GM23338 (cell line): ENCODE measurements at regions not wholly inside any gene's neighbourhood (a gene's known extent, or its start where the extent isn't known, plus 50 kb on each side); places are given as distances from the start of the nearest gene placed in this dataset.

Experiments used
- ATAC-seq: fragments of 200-7000 bp; cut with Tn5 transposase; 3 replicates; pipeline ENCODE4 v1.9.1; 2020
- DNase-seq: peaks from one replicate; pipeline ENCODE4 v3.0.0-alpha.2; 2015; ENCODE audit warnings: low spot score
- H2AFZ ChIP-seq: fragments of 200-600 bp; sonication (generic); 2 replicates; pipeline ENCODE4 v1.8.0; 2016; ENCODE audit warnings: antibody characterized with exemption, mild to moderate bottlenecking, moderate library complexity
- H3F3A ChIP-seq: fragments of 200-600 bp; sonication (generic); replicated peaks from 2 replicates; pipeline ENCODE4 v1.8.0; 2017; ENCODE audit warnings: antibody characterized with exemption, mixed run types, low read depth
- H3K27ac ChIP-seq: fragments of 200-600 bp; sonication (generic); 2 replicates; pipeline ENCODE4 v1.6.1; 2016; ENCODE audit warnings: low read depth
- H3K27me3 ChIP-seq: fragments of 200-600 bp; sonication (generic); 2 replicates; pipeline ENCODE4 v1.8.0; 2016; ENCODE audit warnings: mild to moderate bottlenecking, mixed run types, moderate library complexity; ENCODE audit not compliant: insufficient read depth
- H3K36me3 ChIP-seq: fragments of 200-600 bp; sonication (generic); 2 replicates; pipeline ENCODE4 v1.8.0; 2016; ENCODE audit warnings: mild to moderate bottlenecking; ENCODE audit not compliant: insufficient read depth
- H3K4me1 ChIP-seq: fragments of 200-600 bp; sonication (generic); 2 replicates; pipeline ENCODE4 v1.8.0; 2016; ENCODE audit warnings: mild to moderate bottlenecking, moderate library complexity; ENCODE audit not compliant: insufficient read depth
- H3K4me2 ChIP-seq: fragments of 200-600 bp; sonication (generic); 2 replicates; pipeline ENCODE4 v1.7.1; 2017; ENCODE audit warnings: mixed run types
- H3K4me3 ChIP-seq: fragments of 200-600 bp; sonication (generic); 2 replicates; pipeline ENCODE4 v1.6.1; 2016; ENCODE audit warnings: mixed run types
- H3K79me2 ChIP-seq: fragments of 200-600 bp; sonication (generic); replicated peaks from 2 replicates; pipeline ENCODE4 v1.8.0; 2017; ENCODE audit warnings: mild to moderate bottlenecking; ENCODE audit not compliant: insufficient read depth
- H3K9me2 ChIP-seq: fragments of 200-600 bp; sonication (generic); 2 replicates; pipeline ENCODE4 v1.8.0; 2017; ENCODE audit not compliant: insufficient read depth
- H4K20me1 ChIP-seq: fragments of 200-600 bp; sonication (generic); replicated peaks from 2 replicates; pipeline ENCODE4 v1.8.0; 2017; ENCODE audit warnings: mild to moderate bottlenecking; ENCODE audit not compliant: insufficient read depth
- H3K27ac Mint-ChIP-seq: 2 replicates; pipeline ENCODE4 v1.8.0; 2020; ENCODE audit warnings: inconsistent platforms, mild to moderate bottlenecking, moderate library complexity, mixed read lengths
- H3K27me3 Mint-ChIP-seq: 3 replicates; pipeline ENCODE4 v1.8.0; 2022; ENCODE audit warnings: low read depth, mild to moderate bottlenecking, moderate library complexity, mixed read lengths, inconsistent platforms; ENCODE audit not compliant: insufficient read depth, poor library complexity
- H3K36me3 Mint-ChIP-seq: 3 replicates; pipeline ENCODE4 v1.8.0; 2021; ENCODE audit warnings: low read depth, mild to moderate bottlenecking, inconsistent platforms, moderate library complexity, mixed read lengths
- H3K4me1 Mint-ChIP-seq: 3 replicates; pipeline ENCODE4 v1.8.0; 2020; ENCODE audit warnings: mild to moderate bottlenecking, inconsistent platforms, mixed read lengths
- H3K4me3 Mint-ChIP-seq: 3 replicates; pipeline ENCODE4 v1.8.0; 2021; ENCODE audit warnings: moderate library complexity, mild to moderate bottlenecking, inconsistent platforms, mixed read lengths
- H3K9me3 Mint-ChIP-seq: 3 replicates; pipeline ENCODE4 v1.8.0; 2020; ENCODE audit warnings: moderate library complexity, mild to moderate bottlenecking, inconsistent platforms, mixed read lengths
- CREB1 ChIP-seq: fragments of 250-450 bp; sonication (Bioruptor Pico); IDR thresholded peaks from 2 replicates; pipeline ENCODE4 v1.5.0; 2020; ENCODE audit warnings: low read depth, mild to moderate bottlenecking, moderate library complexity
- CTCF ChIP-seq, 2 experiments: fragments of 200-600 bp in 1 of 2; sonication (generic) in 1 of 2; conservative IDR thresholded peaks; 2 replicates each; pipeline versions ENCODE4 v1.5.1 to v1.6.1; 2016 to 2017; ENCODE audit warnings: antibody characterized with exemption in 2 of 2, low read depth in 2 of 2, mild to moderate bottlenecking in 2 of 2, moderate library complexity in 1 of 2
- ETS1 ChIP-seq: IDR thresholded peaks from 2 replicates; pipeline ENCODE4 v1.6.1; 2016; ENCODE audit warnings: antibody characterized with exemption
- EZH2 ChIP-seq: fragments of 200-600 bp; sonication (generic); IDR thresholded peaks from one replicate; pipeline ENCODE4 v1.8.0; 2017; ENCODE audit warnings: antibody characterized with exemption, mild to moderate bottlenecking, low read depth; ENCODE audit not compliant: unreplicated experiment
- EZH2phosphoT487 ChIP-seq: fragments of 200-600 bp; sonication (generic); IDR thresholded peaks from one replicate; pipeline ENCODE4 v1.8.1; 2018; ENCODE audit warnings: antibody characterized with exemption; ENCODE audit not compliant: unreplicated experiment
- JUNB ChIP-seq: IDR thresholded peaks from one replicate; pipeline ENCODE4 v1.6.1; 2016; ENCODE audit warnings: antibody characterized with exemption; ENCODE audit not compliant: unreplicated experiment
- NANOG ChIP-seq: IDR thresholded peaks from 2 replicates; pipeline ENCODE4 v1.6.1; 2016; ENCODE audit warnings: antibody characterized with exemption, borderline replicate concordance
- POLR2AphosphoS5 ChIP-seq: IDR thresholded peaks from 2 replicates; pipeline ENCODE4 v1.6.1; 2016; ENCODE audit warnings: antibody characterized with exemption, low read depth
- REST ChIP-seq: IDR thresholded peaks from one replicate; pipeline ENCODE4 v1.6.1; 2018; ENCODE audit warnings: antibody characterized with exemption; ENCODE audit not compliant: unreplicated experiment
- STAT1 ChIP-seq: IDR thresholded peaks from one replicate; pipeline ENCODE4 v1.6.1; 2016; ENCODE audit warnings: antibody characterized with exemption; ENCODE audit not compliant: unreplicated experiment
- ZNF114 ChIP-seq: fragments of 250-450 bp; sonication (Bioruptor Pico); IDR thresholded peaks from 2 replicates; pipeline ENCODE4 v1.5.0; 2020; ENCODE audit warnings: mild to moderate bottlenecking, moderate library complexity
- ZNF331 ChIP-seq: fragments of 250-450 bp; sonication (Bioruptor Pico); IDR thresholded peaks from 2 replicates; pipeline ENCODE4 v1.5.0; 2020; ENCODE audit warnings: low read depth, mild to moderate bottlenecking, moderate library complexity
- ZNF462 ChIP-seq: fragments of 250-450 bp; sonication (Bioruptor Pico); IDR thresholded peaks from 2 replicates; pipeline ENCODE4 v1.5.0; 2020; ENCODE audit warnings: mild to moderate bottlenecking, moderate library complexity

- ATAC-seq: no peak
Measured at GRCh38 chr4:183374950-183375555, 52.8 kb upstream of the CLDN24 start.

More at GRCh38 chr4:183374950-183375555, 52.8 kb upstream of the CLDN24 start:
- Histone ChIP-seq H3K27me3 (no peaks in the 10 kb centered on the region), H3K79me2 (no peaks in the 10 kb centered on the region), H3K4me2 (no peak overlapping the region), H3K27ac (no peak overlapping the region), H3K9me2 (no peaks in the 10 kb centered on the region), H3F3A (no peaks in the 10 kb centered on the region), H3K4me3 (no peak overlapping the region), H3K36me3 (no peaks in the 10 kb centered on the region; the same call in 1 of the 2 replicates), H3K4me1 (no peaks in the 10 kb centered on the region), H2AFZ (no peak overlapping the region), H4K20me1 (no peaks in the 10 kb centered on the region)
- no peak for DNase-seq
- no peak for TF ChIP-seq EZH2phosphoT487
- no peak for TF ChIP-seq JUNB
- TF ChIP-seq ZNF462 (CRISPR knock-in tag): no peak
- TF ChIP-seq REST: no peak
- no peak for TF ChIP-seq EZH2
- no peak for TF ChIP-seq CREB1 (CRISPR knock-in tag)
- TF ChIP-seq POLR2AphosphoS5: no peak
- no peak for TF ChIP-seq NANOG
- no peak for TF ChIP-seq ZNF114 (CRISPR knock-in tag)
- TF ChIP-seq ZNF331 (CRISPR knock-in tag): no peak
- TF ChIP-seq STAT1: no peak
- TF ChIP-seq CTCF (conservative IDR thresholded peaks at IDR 0.05; ENCODE audit: low read depth in 2 of 2): no peak
- TF ChIP-seq ETS1: no peak
- H3K27me3 Mint-ChIP-seq: peaks cover 8% of the 10 kb centered on the region
- H3K4me1 Mint-ChIP-seq: no peaks in the 10 kb centered on the region
- no peak overlapping the region for H3K4me3 Mint-ChIP-seq
- peaks cover 30% of the 10 kb centered on the region for H3K36me3 Mint-ChIP-seq
- no peak overlapping the region for H3K27ac Mint-ChIP-seq
- H3K9me3 Mint-ChIP-seq: peaks cover 56% of the 10 kb centered on the region
